H9 (cell line): ENCODE measurements at regions not wholly inside any gene's neighbourhood (a gene's known extent, or its start where the extent isn't known, plus 50 kb on each side); places are given as distances from the start of the nearest gene placed in this dataset.

Experiments used
- DNase-seq: peaks from one replicate; pipeline ENCODE4 v3.0.0-alpha.2; 2017
- H2AFZ ChIP-seq: one replicate; pipeline ENCODE4 v1.6.1; 2013; ENCODE audit warnings: mild to moderate bottlenecking, low read length, control low read depth, moderate library complexity
- H2AK5ac ChIP-seq: 2 replicates; pipeline ENCODE4 v1.6.1; 2013; ENCODE audit warnings: low read length, control low read depth, mixed read lengths; ENCODE audit not compliant: insufficient read length
- H2BK120ac ChIP-seq: one replicate; pipeline ENCODE4 v1.6.1; 2013; ENCODE audit warnings: low read depth, mild to moderate bottlenecking, low read length, control low read depth, inconsistent platforms; ENCODE audit not compliant: poor library complexity, severe bottlenecking
- H2BK12ac ChIP-seq: 2 replicates; pipeline ENCODE4 v1.6.1; 2013; ENCODE audit warnings: low read length, control low read depth, mixed read lengths, low read depth; ENCODE audit not compliant: insufficient read length
- H2BK15ac ChIP-seq: 2 replicates; pipeline ENCODE4 v1.6.1; 2013; ENCODE audit warnings: low read depth, low read length, control low read depth
- H2BK20ac ChIP-seq: one replicate; pipeline ENCODE4 v1.6.1; 2013; ENCODE audit warnings: low read depth, mild to moderate bottlenecking, low read length, control low read depth, inconsistent platforms; ENCODE audit not compliant: poor library complexity, severe bottlenecking
- H2BK5ac ChIP-seq: 2 replicates; pipeline ENCODE4 v1.6.1; 2013; ENCODE audit warnings: low read length, control low read depth, mixed read lengths; ENCODE audit not compliant: insufficient read length
- H3K14ac ChIP-seq: 2 replicates; pipeline ENCODE4 v1.6.1; 2013; ENCODE audit warnings: low read length, control low read depth; ENCODE audit not compliant: insufficient read depth
- H3K18ac ChIP-seq: 2 replicates; pipeline ENCODE4 v1.6.1; 2013; ENCODE audit warnings: low read depth, mild to moderate bottlenecking, mixed read lengths, low read length, control low read depth; ENCODE audit not compliant: insufficient read length
- H3K23ac ChIP-seq: 2 replicates; pipeline ENCODE4 v1.6.1; 2013; ENCODE audit warnings: low read length, control low read depth, mixed read lengths, low read depth; ENCODE audit not compliant: insufficient read length
- H3K23me2 ChIP-seq: 2 replicates; pipeline ENCODE4 v1.6.1; 2013; ENCODE audit warnings: low read depth, mild to moderate bottlenecking, mixed read lengths, low read length, control low read depth; ENCODE audit not compliant: insufficient read length, poor library complexity, severe bottlenecking
- H3K27ac ChIP-seq: 2 replicates; pipeline ENCODE4 v1.5.1; 2013; ENCODE audit warnings: low read length, control low read depth, mixed read lengths, low read depth; ENCODE audit not compliant: insufficient read length
- H3K27me3 ChIP-seq: 2 replicates; pipeline ENCODE4 v1.6.1; 2013; ENCODE audit warnings: low read length, control low read depth, inconsistent platforms; ENCODE audit not compliant: insufficient read depth
- H3K4ac ChIP-seq: 2 replicates; pipeline ENCODE4 v1.6.1; 2013; ENCODE audit warnings: low read depth, mild to moderate bottlenecking, control low read depth, inconsistent platforms, low read length, moderate library complexity
- H3K4me1 ChIP-seq: 2 replicates; pipeline ENCODE4 v1.6.1; 2013; ENCODE audit warnings: low read length, control low read depth, inconsistent platforms; ENCODE audit not compliant: insufficient read depth
- H3K4me2 ChIP-seq: 2 replicates; pipeline ENCODE4 v1.6.1; 2013; ENCODE audit warnings: low read length, control low read depth, mixed read lengths; ENCODE audit not compliant: insufficient read length, insufficient read depth
- H3K56ac ChIP-seq: 2 replicates; pipeline ENCODE4 v1.6.1; 2013; ENCODE audit warnings: low read depth, mild to moderate bottlenecking, mixed read lengths, low read length, control low read depth; ENCODE audit not compliant: insufficient read length
- H3K79me1 ChIP-seq: 2 replicates; pipeline ENCODE4 v1.6.1; 2013; ENCODE audit warnings: low read depth, mild to moderate bottlenecking, moderate library complexity, low read length, control low read depth, inconsistent platforms; ENCODE audit not compliant: insufficient read depth, poor library complexity, severe bottlenecking
- H3K79me2 ChIP-seq: 2 replicates; pipeline ENCODE4 v1.6.1; 2013; ENCODE audit warnings: low read length, control low read depth, inconsistent platforms; ENCODE audit not compliant: insufficient read depth
- H3K9ac ChIP-seq: 2 replicates; pipeline ENCODE4 v1.6.1; 2013; ENCODE audit warnings: low read length, control low read depth, mixed read lengths; ENCODE audit not compliant: insufficient read length; ENCODE audit errors: extremely low read depth
- H3K9me3 ChIP-seq: one replicate; pipeline ENCODE4 v1.6.1; 2013; ENCODE audit warnings: low read depth, low read length, inconsistent platforms; ENCODE audit not compliant: control insufficient read depth
- H3T11ph ChIP-seq: one replicate; pipeline ENCODE4 v1.6.1; 2013; ENCODE audit warnings: mild to moderate bottlenecking, low read length, control low read depth, inconsistent platforms
- H4K20me1 ChIP-seq: one replicate; pipeline ENCODE4 v1.6.1; 2013; ENCODE audit not compliant: control insufficient read depth, insufficient read length, insufficient read depth
- H4K5ac ChIP-seq: 2 replicates; pipeline ENCODE4 v1.6.1; 2013; ENCODE audit warnings: low read depth, mild to moderate bottlenecking, mixed read lengths, low read length, control low read depth; ENCODE audit not compliant: insufficient read length
- H4K8ac ChIP-seq: replicated peaks from 2 replicates; pipeline ENCODE4 v1.6.1; 2013; ENCODE audit warnings: low read length, control low read depth, mixed read lengths, low read depth; ENCODE audit not compliant: insufficient read length
- H4K91ac ChIP-seq: 2 replicates; pipeline ENCODE4 v1.6.1; 2013; ENCODE audit warnings: low read depth, mild to moderate bottlenecking, moderate library complexity, mixed read lengths, low read length, control low read depth; ENCODE audit not compliant: insufficient read length
- H3K27ac Mint-ChIP-seq, 3 experiments: 2 replicates in 2 of 3; 3 replicates in 1 of 3; pipeline ENCODE4 v1.8.0; 2020 to 2021; ENCODE audit warnings: mixed read lengths in 3 of 3, mild to moderate bottlenecking in 1 of 3, moderate library complexity in 1 of 3
- H3K27me3 Mint-ChIP-seq: 2 replicates; pipeline ENCODE4 v1.8.0; 2021; ENCODE audit warnings: low read depth, mild to moderate bottlenecking, moderate library complexity, mixed read lengths
- H3K36me3 Mint-ChIP-seq, 3 experiments: 2 replicates in 2 of 3; 3 replicates in 1 of 3; pipeline ENCODE4 v1.8.0; 2020 to 2021; ENCODE audit warnings: low read depth in 3 of 3, mixed read lengths in 3 of 3; ENCODE audit not compliant: insufficient read depth in 1 of 3
- H3K4me1 Mint-ChIP-seq, 2 experiments: 2 replicates each; pipeline ENCODE4 v1.8.0; 2020; ENCODE audit warnings: mixed read lengths in 2 of 2
- H3K4me3 Mint-ChIP-seq, 2 experiments: 2 replicates in 1 of 2; 3 replicates in 1 of 2; pipeline ENCODE4 v1.8.0; 2020 to 2021; ENCODE audit warnings: mild to moderate bottlenecking in 2 of 2, mixed read lengths in 2 of 2, moderate library complexity in 1 of 2
- H3K9me3 Mint-ChIP-seq, 2 experiments: 2 replicates in 1 of 2; 3 replicates in 1 of 2; pipeline ENCODE4 v1.8.0; 2020; ENCODE audit warnings: mild to moderate bottlenecking in 2 of 2, mixed read lengths in 2 of 2, moderate library complexity in 1 of 2
- CTCF ChIP-seq: fragments of 200-600 bp; sonication (generic); conservative IDR thresholded peaks from 3 replicates; pipeline ENCODE4 v1.8.0; 2021; ENCODE audit warnings: antibody characterized with exemption, mild to moderate bottlenecking
- WGBS: extraction: QIAGEN DNeasy Blood & Tissue Kit; methylation state at CpG from one replicate; pipeline ENCODE4 v1.1.7; 2013; ENCODE audit warnings: missing lambda C conversion rate, low lambda C conversion rate, mixed read lengths; ENCODE audit not compliant: insufficient read length; ENCODE audit errors: extremely low coverage; 5-methylcytosine and 5-hydroxymethylcytosine counted together

DNA sequence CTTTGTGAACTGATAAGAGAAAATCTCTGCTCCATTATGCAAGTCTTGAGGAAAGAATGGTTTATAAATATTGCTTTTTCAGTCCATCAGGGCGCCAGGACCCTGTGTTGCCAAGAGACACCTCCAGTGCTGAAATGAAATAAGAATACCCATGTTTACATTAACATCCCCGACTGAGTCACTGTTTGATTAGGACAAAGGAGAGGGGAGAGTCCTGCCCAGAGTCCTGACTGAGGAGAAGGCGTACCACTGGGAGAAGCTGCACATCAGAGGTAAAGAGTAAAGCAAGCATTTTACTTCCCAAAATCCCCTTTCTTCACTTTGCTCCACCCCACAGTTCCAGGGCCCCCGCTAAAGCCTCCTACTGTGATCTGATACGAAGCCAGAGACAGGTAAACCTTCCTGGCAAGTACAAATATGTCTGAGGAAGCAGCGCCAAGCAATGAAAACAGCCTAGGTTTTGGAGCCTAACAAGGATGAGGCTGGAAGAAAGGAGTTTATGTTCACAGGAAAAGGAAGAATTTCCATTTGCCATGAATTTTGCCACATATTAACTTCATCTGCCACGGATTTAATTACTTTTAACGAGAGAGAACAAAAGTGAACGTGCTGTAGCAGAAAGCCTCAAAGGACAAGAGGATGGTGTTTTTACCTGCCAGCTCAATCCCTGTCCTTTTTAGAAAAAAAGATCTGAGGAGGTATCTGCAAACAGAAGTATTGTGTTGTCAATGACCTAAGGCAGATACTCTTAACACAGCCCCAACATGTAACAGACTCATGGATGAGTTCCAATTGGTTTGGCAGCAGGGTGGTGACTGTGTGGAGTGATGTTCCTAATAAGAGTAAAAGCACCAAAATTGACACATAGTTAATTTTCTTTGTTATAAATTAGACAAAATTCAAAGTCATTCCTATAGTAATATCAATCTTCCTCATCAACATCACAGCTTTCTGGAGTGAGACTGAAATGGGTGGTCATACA is 209.4 kb upstream of the TLE4 start:
- no peak overlapping the region for H2BK15ac ChIP-seq
- H3K36me3 Mint-ChIP-seq = no peaks in the 10 kb centered on the region
- no peak overlapping the region for H2BK120ac ChIP-seq
- peaks cover 42% of the 10 kb centered on the region for H3K27me3 Mint-ChIP-seq
- H2AFZ ChIP-seq = no peak overlapping the region
- H3K9ac ChIP-seq = no peak overlapping the region
- H2BK20ac ChIP-seq = no peak overlapping the region
- H3K79me2 ChIP-seq = no peaks in the 10 kb centered on the region
- no peaks in the 10 kb centered on the region for H3K23me2 ChIP-seq
- H3K18ac ChIP-seq = no peak overlapping the region
- H3K9me3 Mint-ChIP-seq = no peaks in the 10 kb centered on the region; a peak in 1 of 5 replicates
- peak overlapping the region in 2 of 3 experiments; percentile 41 to 42; a peak in 3 of 7 replicates for H3K27ac Mint-ChIP-seq
- peak overlapping the region; percentile 22 for H3K4me2 ChIP-seq
- H2AK5ac ChIP-seq = no peak overlapping the region
- H3T11ph ChIP-seq = no peak overlapping the region
- H3K9me3 ChIP-seq = no peaks in the 10 kb centered on the region
- H3K79me1 ChIP-seq = no peaks in the 10 kb centered on the region
- no peaks in the 10 kb centered on the region for H3K27me3 ChIP-seq
- H3K14ac ChIP-seq = no peak overlapping the region
- no peak overlapping the region for H4K5ac ChIP-seq
- H2BK5ac ChIP-seq = no peak overlapping the region
- no CpG with 5 or more reads among the region's 9 CpGs for WGBS
- no peak overlapping the region for H3K23ac ChIP-seq
- peak; percentile 45 for DNase-seq
- no peak overlapping the region for H3K4ac ChIP-seq
- no peak overlapping the region for H3K27ac ChIP-seq
- H4K91ac ChIP-seq = no peak overlapping the region
- H3K4me1 Mint-ChIP-seq = peaks cover 39% of the 10 kb centered on the region in 2 experiments
- H3K56ac ChIP-seq = no peak overlapping the region
- no peak overlapping the region for H2BK12ac ChIP-seq
- peaks cover 5% of the 10 kb centered on the region; the same call in 1 of the 2 replicates for H3K4me1 ChIP-seq
- H4K8ac ChIP-seq = no peak overlapping the region
- no peaks in the 10 kb centered on the region for H4K20me1 ChIP-seq
- peak overlapping the region; percentile 24 to 72; a peak in 4 of 5 replicates for H3K4me3 Mint-ChIP-seq
- TF ChIP-seq CTCF = no peak
